HG02885 (cell line): ENCODE measurements at regions not wholly inside any gene's neighbourhood (a gene's known extent, or its start where the extent isn't known, plus 50 kb on each side); places are given as distances from the start of the nearest gene placed in this dataset.

Experiments used
- ATAC-seq: cut with Tn5 transposase; IDR thresholded peaks from one replicate; pipeline ENCODE4 v1.9.1; 2021; ENCODE audit warnings: mild to moderate bottlenecking; ENCODE audit not compliant: unreplicated experiment, poor library complexity

DNA sequence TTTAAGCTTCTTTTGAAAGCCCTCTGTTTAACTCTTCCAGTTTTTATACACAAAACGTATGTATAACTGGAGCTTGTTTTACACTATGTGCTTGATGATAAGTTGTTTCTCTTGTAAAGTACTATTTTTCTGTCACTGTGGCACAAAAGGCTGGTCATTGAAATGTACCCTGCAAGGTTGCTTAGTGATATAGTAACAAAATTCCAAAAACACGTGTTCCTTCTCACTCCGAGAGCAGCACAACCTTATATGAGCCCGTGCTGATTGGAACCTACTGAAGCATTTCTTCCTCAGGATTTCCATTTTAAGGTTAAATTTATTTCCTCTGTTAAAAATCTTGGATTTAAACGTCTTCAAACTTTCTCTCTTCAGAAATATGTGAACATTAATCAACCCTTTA is 772.9 kb upstream of the TENM3 start:
- ATAC-seq: no peak

DNA sequence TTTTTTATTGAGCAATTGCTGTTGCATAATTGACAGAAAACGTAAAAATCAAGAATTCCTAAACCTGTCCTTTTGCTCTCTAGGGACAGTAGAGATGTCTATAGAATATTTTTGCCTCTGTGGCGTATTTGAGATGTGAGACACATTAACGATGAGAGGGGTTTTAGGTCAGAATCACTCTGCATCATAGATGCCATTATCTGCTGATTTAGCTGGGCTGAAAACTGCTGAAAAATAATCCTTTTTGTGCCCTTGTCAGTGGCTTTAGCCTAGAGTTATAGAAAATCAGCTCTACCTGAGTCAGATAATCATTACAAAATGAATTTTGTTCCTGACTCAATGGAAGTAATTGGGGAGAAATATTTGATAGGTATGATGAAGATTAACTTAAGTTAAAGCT is 767.8 kb upstream of the TENM3 start:
- no peak for ATAC-seq

DNA sequence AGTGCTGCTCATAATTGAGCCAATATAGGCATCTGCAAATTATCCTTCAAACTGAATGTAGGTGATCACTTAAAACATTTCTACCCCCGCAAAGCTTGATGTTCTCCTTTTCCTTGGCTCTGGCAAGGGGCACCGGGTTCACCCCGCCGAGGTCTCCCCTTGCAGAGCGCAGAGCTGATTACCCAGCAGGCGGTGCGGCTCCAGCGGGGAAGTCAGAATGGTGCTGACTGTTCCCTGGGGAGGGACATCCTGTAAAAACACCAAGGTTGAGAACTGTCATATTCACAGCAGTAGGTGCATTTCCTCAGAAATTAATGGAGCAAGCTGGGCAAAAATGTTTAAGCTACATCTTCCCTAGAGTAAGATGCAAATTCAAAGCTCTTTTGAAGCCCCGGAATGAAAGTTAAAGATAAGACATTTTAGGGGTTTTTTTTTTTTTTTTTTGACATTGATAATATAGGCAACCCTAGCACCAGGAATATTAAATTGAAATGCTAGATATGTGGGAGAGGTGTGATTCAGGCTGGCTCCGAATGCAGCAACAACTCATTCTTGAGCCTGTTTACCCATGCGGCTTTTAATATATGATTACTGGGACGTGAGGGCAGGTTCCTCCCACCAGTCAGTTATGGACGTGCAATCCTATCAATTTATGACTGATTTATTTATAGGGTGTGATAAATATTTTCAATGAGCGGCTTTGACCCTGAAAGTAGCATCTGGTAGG is 767.3 kb upstream of the TENM3 start:
- ATAC-seq: no peak

DNA sequence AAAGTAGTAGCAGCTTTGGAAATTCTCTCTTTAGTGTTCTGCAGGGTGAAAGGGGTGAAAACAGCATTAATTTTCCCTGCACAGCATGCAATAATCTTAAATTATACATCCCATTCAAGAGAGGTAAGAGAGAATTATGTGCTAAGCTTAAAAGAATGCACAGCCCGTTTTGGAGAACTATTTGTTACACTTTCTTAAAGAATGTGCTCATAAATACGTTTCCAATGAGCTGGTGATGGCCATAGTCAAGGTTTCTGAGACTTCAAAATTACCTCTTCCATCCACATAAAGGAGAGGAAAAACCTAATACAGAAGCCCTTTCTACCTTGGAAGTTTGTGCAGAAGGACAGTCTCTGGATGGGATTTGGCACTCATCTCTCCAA is 766.7 kb upstream of the TENM3 start:
- no peak for ATAC-seq

DNA sequence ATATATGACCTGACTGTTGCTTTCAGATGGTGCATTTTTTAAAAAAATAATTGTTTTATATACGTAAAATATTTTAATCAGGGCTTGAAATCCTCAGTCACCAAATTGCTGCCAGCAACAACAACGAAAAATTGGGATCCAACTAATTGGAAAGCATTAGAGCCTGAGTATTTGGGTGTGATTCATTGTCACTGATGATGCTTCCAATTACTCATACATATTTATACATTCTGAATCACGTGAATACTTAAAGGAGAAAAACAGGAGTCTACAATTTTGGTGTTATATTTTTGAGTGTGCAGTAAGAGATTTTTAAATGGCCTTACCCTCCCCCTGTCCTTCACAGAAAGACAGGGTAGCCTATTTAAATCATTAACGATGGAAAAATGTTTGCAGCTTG is 765.6 kb upstream of the TENM3 start:
- no peak for ATAC-seq

DNA sequence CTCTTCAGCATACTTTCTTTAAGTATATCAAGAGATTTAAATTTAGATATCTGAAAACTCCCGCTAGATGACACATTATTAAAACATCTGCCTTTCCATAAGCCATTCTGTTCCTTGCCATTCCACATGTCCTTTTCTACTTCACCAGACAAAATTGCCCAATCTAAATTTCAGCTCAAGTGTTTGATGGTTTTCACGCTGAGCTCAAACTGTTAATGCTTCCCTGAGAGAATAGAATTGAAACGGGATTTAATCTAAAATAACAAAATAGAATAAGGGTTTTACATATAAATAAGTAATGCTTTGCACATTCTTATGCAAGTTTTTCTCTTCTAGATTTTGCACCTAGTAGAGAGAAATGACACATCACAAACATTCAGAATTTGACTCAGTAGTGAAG is 764.5 kb upstream of the TENM3 start:
- no peak for ATAC-seq

DNA sequence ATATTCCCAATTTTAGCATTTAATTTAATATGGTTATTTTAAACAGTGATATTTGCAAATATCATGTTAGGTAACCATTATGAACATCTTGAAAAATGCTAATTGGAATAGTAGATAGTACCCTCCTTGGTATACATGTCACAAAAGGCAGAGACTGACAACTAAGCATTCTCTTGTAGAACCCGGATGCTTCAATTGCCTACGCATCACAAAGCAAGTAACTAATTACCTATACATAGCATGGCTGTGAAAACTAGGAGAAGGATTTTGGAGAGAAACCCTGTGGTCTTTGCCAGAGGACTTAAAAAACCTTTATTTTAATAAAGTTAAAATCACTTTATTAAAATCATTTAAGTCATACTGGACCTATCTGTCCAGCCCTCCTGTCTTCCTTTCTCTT is 764.1 kb upstream of the TENM3 start:
- no peak for ATAC-seq

DNA sequence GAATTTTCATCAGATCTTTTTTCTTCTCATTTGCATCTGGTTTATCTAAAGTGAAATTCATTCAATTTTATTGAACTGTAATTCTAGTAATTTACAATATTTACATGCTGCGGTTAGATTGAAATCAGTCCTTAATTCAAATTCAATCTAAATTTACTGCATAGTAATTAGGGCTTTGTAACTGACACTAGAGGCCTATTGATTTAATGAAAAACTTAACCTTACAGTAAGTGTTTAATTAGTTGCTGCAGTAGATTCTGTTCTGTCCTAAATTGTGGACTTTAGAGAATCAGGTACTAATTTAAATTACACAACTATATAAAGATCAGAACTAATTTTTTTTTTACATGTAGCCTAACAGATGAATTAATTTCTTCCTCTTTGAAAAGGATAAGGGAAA is 758.8 kb upstream of the TENM3 start:
- no peak for ATAC-seq

DNA sequence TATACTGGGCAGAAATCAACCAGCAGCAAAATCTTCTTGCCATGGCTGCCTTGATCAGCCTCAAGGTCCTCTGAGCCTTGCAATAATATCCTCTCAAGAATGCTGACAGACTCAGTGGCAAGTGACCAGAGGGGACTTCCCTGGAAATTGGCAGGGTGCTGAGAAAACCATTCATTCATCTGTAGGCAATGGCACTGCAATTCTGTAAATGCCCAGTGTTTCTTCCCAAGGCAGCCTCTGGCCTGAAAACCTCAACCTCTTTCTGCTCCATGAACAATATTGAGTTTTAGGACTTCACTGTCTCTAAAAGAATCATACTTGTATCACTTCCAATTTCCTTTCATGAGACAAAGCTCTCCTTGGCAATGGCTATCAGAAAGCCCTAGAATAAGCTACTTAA is 754.3 kb upstream of the TENM3 start:
- no peak for ATAC-seq

DNA sequence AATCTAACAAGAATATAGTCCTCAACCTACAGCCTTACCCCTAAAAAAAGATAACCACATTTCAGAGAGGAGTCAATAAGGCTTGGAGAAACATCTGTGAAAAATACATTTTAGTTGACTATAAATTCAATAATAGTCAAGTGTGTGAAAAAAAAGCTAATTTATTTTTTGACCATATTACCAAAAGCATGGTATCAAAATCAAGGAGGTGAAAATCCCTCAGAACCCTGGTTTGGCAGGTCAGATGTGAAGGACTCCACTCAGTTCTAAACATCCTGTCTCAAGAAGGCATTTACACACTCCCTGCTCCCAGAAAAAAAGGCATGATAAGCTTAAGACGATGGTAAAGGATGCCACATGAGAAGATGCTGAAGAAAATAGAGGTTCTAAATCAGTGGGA is 745.1 kb upstream of the TENM3 start:
- no peak for ATAC-seq

DNA sequence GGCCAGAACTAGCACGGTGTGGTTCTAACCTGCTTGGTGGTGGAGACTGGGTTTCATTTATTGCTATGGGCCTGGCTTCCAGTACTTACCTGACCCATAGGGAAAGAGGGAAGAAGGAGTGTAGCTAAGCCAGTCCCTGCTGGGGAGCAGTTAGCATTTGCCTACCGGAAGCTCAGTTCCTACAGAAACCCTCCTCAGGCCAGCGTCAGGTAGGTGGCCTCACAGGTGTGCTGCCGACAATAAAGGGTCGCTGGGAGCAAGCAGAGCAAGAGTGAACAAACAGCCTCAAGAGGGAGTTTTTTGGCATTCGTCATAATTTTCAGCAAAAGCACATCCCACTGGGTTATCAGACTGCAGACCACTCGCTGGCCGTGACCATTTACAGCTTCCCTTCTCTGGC is 740.6 kb upstream of the TENM3 start:
- ATAC-seq: no peak

DNA sequence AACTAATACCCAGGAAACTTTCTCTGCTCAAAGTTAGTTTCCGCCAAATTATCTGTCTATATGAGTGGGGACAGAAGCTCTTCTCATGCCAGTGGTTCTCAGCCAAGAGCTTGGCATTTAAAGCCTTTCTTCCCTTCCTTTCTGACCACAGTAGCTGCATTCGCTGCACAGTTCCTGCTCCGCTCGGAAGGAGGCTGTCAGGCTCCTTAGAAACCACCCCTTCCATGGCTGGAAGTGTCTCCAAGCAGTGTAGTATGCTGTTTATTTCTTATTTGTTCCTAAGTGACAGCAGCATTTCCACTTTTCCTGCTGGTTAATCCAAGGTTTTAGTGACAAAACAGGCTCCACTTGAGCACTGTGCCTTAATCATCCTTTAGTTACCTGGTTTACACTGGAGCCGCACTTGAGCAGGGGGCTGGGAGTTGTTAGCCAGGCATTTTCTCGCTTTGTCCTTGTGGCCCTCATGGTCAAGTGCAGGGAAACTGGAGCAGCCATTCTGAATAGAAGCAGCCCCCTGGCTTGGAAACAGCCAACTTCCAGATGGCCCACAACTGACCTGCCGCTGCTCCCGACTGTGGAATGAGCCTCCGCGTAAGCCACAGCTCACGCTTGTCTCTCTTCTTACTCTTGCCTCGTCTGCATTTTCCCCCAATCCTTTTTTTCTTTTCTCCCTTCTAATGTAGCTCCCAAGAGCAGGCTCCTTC is 739.4 kb upstream of the TENM3 start:
- no peak for ATAC-seq

DNA sequence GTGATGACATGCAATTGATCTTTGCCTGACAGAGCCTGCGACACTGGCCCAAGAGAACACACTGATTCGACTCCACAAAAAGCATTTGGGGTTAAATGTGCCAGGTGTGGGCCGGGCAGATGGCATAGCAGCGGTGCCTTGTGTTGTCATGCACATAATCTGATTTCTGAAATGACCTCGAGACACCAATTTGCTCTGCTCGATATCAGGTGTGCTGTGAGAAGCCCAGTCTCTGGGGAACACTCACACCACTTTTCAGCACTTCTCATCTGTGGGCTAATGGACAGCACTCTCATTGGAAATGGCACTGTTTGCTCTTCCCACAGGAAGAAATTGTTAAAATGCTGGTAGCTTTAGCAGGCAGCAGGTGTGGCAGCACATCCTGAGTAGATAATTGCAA is 738.3 kb upstream of the TENM3 start:
- ATAC-seq: no peak

DNA sequence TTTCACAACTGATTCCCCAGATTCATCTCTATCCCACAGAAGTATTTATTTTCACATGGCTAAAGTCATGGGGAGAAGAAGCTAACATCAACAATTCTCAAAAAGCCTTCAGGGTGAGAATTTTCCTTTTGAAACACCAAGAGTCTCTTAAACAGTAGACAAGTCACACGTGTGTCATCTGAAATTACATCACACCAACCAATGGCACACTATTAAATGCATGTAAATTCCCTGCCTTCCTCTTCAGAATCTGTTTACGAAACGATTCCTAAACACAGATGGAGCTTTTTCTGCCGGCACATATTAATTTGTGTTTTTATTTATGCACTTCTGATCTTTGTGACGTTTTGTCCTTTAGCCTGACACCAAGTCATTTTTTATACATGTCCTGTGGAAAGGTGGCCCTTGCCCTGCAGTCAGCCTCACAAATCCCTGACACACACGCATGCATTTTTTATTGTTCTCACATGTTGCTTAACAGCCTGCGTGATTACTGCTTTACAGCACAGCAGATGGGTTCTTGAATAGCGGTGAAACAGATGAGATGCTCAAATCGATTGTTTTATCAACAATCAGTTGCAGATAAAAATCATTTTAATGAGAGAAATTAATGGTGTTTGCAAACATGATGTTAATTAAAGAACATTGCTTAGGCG is 735.9 kb upstream of the TENM3 start:
- no peak for ATAC-seq

DNA sequence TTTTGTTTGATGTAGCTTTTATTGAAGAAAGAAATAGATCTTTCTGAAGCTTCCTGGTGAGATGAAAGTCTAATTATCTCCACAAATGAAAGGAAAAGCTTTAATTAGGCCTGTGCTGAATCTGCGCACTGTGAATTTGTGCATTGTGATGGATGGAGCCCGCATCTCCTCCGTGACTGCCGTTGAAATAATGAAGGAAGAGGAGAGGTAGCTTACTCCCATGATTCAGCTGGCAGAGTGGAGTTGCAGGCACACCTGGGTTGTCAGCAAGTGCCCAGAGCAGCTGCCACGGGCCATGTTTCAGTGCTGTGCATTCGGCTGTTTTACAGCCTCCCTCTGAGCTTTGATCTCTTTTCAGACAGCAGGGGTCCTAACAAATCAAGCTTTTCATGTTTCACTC is 735.3 kb upstream of the TENM3 start:
- ATAC-seq: no peak

DNA sequence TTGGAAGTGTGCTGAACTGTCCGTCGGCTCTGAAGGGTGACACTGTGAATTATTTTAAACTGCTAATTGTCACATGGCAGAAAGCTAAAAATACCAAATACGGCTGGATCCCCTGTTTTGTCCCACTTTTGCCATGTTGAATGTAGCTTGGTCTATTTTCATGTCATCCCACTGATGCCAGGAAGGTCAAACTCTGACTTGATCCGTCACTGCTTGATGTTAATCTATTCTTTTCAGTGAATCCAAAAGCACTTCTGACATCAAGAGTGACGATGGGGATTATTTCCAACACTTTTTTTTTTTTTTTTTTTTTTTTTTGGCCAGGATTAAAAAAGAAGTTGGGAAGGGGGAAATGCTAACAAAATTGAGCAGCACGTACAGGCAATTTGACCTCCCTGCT is 734.6 kb upstream of the TENM3 start:
- no peak for ATAC-seq

DNA sequence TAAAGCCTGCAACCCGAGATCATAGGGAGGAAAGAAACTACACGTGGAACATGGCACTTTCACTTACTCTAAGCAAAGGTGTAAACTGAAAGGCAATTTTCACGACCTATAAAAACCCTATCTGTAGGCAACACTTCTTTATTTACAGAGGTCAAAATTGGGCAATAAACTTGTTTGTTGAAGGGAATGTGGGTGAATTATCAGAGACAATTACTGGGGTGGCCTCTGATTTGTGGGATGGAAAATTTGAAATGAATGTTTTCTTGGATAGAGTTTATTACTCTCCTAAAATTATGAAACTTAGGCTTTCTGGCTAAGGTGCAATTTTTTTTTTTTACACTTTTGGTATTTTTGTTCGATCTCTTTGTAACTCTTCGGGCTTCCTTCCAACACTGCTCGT is 734.1 kb upstream of the TENM3 start:
- ATAC-seq: no peak

DNA sequence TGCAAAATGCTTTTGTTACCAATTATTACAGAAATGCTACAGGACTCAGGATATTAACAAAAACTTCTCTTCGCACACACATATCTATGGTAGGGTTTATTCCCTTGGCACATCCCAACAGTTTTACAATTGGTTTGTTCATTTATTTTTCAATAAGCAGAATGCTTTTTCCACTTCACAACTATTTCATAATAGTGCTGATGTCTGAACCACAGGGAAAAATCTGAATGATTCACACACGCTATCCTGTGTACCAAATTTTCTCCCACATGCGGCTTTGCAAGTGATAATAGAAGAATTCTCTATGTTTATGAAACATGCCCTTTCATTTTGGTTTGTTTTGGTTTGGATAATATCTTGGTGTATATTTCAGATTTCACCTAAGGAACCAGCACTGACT is 725.7 kb upstream of the TENM3 start:
- ATAC-seq: no peak

DNA sequence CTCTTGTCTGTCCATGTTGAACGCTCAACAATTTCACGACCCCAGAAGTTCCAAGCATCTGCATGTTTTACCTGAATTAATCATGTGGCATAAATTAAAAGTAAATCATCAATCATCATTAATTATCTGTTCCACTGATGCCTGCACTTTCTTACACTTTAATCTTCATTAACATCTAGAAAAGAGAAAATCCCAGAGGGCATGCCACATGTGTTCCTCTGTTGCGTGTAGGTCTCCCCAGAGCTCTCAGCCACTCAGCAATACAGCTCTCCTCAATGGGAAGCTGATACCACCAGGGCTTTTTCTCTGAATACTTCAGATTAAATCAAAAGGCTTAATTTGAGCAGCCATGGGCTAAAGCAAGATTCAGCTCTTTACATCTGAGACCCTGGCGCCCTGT is 722.4 kb upstream of the TENM3 start:
- ATAC-seq: no peak

DNA sequence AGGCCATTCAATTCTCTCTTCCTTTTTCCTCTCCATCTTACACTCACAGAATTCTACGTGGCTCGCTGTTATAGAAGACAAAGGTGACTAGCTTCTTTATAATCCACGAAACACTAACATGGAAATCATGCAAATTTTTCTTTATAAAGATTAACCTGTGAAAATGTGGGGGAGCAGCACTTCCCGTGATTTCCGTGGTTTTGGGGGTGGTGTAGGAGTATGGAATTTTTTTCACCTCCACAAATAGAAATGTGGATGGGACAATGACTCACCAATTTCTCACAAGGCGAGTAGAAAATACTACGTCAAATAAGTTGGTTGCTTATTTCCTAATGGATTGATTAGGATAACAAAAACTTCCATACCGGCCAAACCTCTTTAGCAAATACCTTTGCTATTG is 719.2 kb upstream of the TENM3 start:
- no peak for ATAC-seq

DNA sequence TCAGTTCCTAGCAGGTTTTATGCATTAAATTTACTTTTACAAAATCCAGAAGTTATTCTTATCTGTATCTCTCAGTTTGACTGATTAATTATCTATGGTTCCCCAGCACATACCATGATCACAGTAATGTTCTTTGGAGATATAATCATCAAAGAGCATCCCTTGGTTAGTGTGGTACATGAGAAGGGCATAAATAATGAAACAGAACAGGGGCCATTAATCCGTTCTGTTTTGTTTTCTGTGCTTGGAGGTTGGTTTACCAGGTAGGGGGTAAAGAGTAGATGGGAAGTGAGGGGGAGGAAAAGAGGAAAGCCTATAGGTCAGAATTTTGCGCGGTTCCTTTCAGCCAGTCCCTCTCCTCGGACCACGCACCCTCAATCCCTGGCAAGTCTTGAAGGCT is 718.7 kb upstream of the TENM3 start:
- no peak for ATAC-seq

DNA sequence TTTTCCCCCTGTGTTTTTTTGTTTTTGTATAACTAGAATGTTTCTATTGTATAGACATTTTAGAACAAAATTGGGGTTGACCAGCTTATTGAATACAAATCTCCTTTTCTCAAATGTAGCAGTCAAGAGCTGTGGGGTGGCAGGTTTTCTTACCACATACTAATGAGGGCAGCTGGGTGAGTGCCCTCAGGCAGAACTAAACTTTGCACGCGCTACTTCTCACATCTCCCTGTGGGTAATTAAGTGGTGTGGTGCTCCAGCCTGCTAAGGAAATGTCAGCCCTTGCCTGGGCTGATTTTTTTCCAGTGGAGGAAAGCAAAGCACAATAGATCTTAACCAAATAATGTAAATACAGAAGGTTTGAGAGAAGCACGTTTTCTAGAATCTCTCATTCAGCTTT is 717.6 kb upstream of the TENM3 start:
- ATAC-seq: no peak
